Dermis microvascular lymphatic vessel endothelial cell (primary cell): ENCODE measurements at regions not wholly inside any gene's neighbourhood (a gene's known extent, or its start where the extent isn't known, plus 50 kb on each side); places are given as distances from the start of the nearest gene placed in this dataset.

Experiments used
- DNase-seq, 2 donors: peaks; one replicate each; pipeline versions ENCODE4 v3.0.0 to v3.0.0-alpha.2; 2010; ENCODE audit warnings: low read depth in 2 of 2

- no peak for DNase-seq
Observed at GRCh38 chr9:17018540-17019196, 116.2 kb upstream of the CNTLN start.

GRCh38 chr9:17017931-17018491 lies 116.8 kb upstream of the CNTLN start:
- no peak for DNase-seq

GRCh38 chr9:17013891-17014290 lies 120.9 kb upstream of the CNTLN start:
- no peak for DNase-seq

GRCh38 chr9:17013010-17013409 lies 121.8 kb upstream of the CNTLN start:
- DNase-seq, result no peak

GRCh38 chr9:17011880-17012279 lies 123.0 kb upstream of the CNTLN start:
- no peak for DNase-seq

- DNase-seq, result no peak
Observed at GRCh38 chr9:17009071-17009470, 125.8 kb upstream of the CNTLN start.

- peak in 1 of 2 donors; percentile 41 for DNase-seq
Observed at GRCh38 chr9:17005056-17005823, 129.6 kb upstream of the CNTLN start.

GRCh38 chr9:17004500-17004899 lies 130.3 kb upstream of the CNTLN start:
- no peak for DNase-seq

GRCh38 chr9:17003576-17004240 lies 131.1 kb upstream of the CNTLN start:
- no peak for DNase-seq

- no peak for DNase-seq
Observed at GRCh38 chr9:16996901-16997491, 126.5 kb upstream of the BNC2 start.

GRCh38 chr9:16992138-16992537 lies 121.7 kb upstream of the BNC2 start:
- no peak for DNase-seq

GRCh38 chr9:16987026-16987425 lies 116.6 kb upstream of the BNC2 start:
- DNase-seq, result no peak

- DNase-seq, result no peak
Observed at GRCh38 chr9:16986556-16986955, 116.1 kb upstream of the BNC2 start.

GRCh38 chr9:16985559-16986348 lies 115.3 kb upstream of the BNC2 start:
- no peak for DNase-seq

GRCh38 chr9:16982780-16983310 lies 112.4 kb upstream of the BNC2 start:
- DNase-seq, result no peak

GRCh38 chr9:16976427-16976826 lies 106.0 kb upstream of the BNC2 start:
- no peak for DNase-seq

GRCh38 chr9:16974436-16974835 lies 104.0 kb upstream of the BNC2 start:
- DNase-seq, result no peak

- DNase-seq, result no peak
Observed at GRCh38 chr9:16970321-16970720, 99.9 kb upstream of the BNC2 start.

GRCh38 chr9:16964228-16964627 lies 93.8 kb upstream of the BNC2 start:
- no peak for DNase-seq

- DNase-seq, result no peak
Observed at GRCh38 chr9:16960084-16960483, 89.6 kb upstream of the BNC2 start.

- DNase-seq, result no peak
Observed at GRCh38 chr9:16959391-16959790, 88.9 kb upstream of the BNC2 start.
